ENCODE measurements at regions not wholly inside any gene's neighbourhood (a gene's known extent, or its start where the extent isn't known, plus 50 kb on each side); places are given as distances from the start of the nearest gene placed in this dataset.

DNA sequence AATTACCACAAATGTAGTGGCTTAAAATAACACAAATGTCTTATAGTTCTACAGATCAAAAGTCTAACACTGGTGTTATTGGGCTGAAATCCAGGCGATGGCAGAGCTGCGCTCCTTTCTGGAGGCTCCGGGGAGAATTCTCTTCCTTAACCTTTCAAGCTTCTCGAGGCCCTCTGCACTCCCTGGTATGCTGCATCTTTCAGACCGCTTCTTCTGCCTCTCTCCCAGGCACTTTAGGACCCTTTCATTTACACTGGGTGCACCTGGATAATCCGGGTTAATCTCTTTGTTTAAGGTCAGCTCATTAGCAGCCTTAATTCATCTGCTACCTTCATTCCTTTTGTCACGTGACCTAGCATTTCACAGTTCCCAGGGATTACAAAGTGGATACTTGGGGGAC is 211.3 kb upstream of the RFC3 start:
- no peak for TF ChIP-seq CTCF (IDR thresholded peaks at IDR 0.05)
- TF ChIP-seq EZH2 (IDR thresholded peaks at IDR 0.05; ENCODE audit: borderline replicate concordance, insufficient read depth, low read depth, low read length, poor library complexity, severe bottlenecking) = no peak

All from B cell (primary cell).